HL-60/S4 treated with phorbol 12-myristate 13-acetate at 8.2 ng/mL for 4 days and 3 days (cell line): ENCODE measurements at regions not wholly inside any gene's neighbourhood (a gene's known extent, or its start where the extent isn't known, plus 50 kb on each side); places are given as distances from the start of the nearest gene placed in this dataset.

Experiments
- in situ Hi-C: fragments of 300-500 bp; cut with MboI; formaldehyde crosslinking; loops from 2 replicates; pipeline ENCODE4 v1.15.0; 2022; ENCODE audit warnings: low sequenced_read_pairs

GRCh38 chr1:112791723-112792104 lies 76.6 kb upstream of the PPM1J start:
- in situ Hi-C loops = no loop called here

- in situ Hi-C loops = no loop called here
Measured at GRCh38 chr1:112790920-112791722, 76.0 kb upstream of the PPM1J start.

GRCh38 chr1:112788561-112788960 lies 73.4 kb upstream of the PPM1J start:
- in situ Hi-C loops = no loop called here

- in situ Hi-C loops = no loop called here
Measured at GRCh38 chr1:112788054-112788453, 72.9 kb upstream of the PPM1J start.

GRCh38 chr1:112783059-112783458 lies 67.9 kb upstream of the PPM1J start:
- in situ Hi-C loops = no loop called here

GRCh38 chr1:112779665-112780526 lies 64.8 kb upstream of the PPM1J start:
- in situ Hi-C loops = no loop called here

GRCh38 chr1:112778137-112778536 lies 63.0 kb upstream of the PPM1J start:
- in situ Hi-C loops = no loop called here

- in situ Hi-C loops = no loop called here
Measured at GRCh38 chr1:112776688-112777087, 61.6 kb upstream of the PPM1J start.

- in situ Hi-C loops = no loop called here
Measured at GRCh38 chr1:112772781-112773180, 57.6 kb upstream of the PPM1J start.

GRCh38 chr1:112770724-112771123 lies 55.6 kb upstream of the PPM1J start:
- in situ Hi-C loops = no loop called here

- in situ Hi-C loops = no loop called here
Measured at GRCh38 chr1:112769611-112770010, 54.5 kb upstream of the PPM1J start.

- in situ Hi-C loops = no loop called here
Measured at GRCh38 chr1:112767646-112768045, 52.5 kb upstream of the PPM1J start.
